Spleen (tissue), 7 donors: ENCODE measurements at regions not wholly inside any gene's neighbourhood (a gene's known extent, or its start where the extent isn't known, plus 50 kb on each side); places are given as distances from the start of the nearest gene placed in this dataset.

Experiments used
- POLR2A ChIP-seq, 3 donors: fragments of 450-650 bp; IDR thresholded peaks; one replicate each; pipeline ENCODE4 v1.5.1; 2017; ENCODE audit warnings: antibody characterized with exemption in 3 of 3, mild to moderate bottlenecking in 1 of 3
- POLR2AphosphoS5 ChIP-seq, 3 donors: sonication (generic); formaldehyde crosslinking; IDR thresholded peaks; one replicate each; pipeline ENCODE4 v1.5.1; 2017; ENCODE audit warnings: antibody characterized with exemption in 3 of 3
- TF ChIP-seq, protein P1 (sequence below), 11 experiments: fragments of 200-600 bp in 7 of 11; fragments of 450-650 bp in 4 of 11; sonication (generic) in 4 of 11; IDR thresholded peaks in 8 of 11; conservative IDR thresholded peaks in 3 of 11; 1 replicate in 7 of 11; 2 replicates in 4 of 11; pipeline versions ENCODE4 v1.4.0 to v1.8.0; 2016 to 2021; ENCODE audit warnings: antibody characterized with exemption in 11 of 11, inconsistent platforms in 4 of 11, mild to moderate bottlenecking in 1 of 11
- donor health status: DM: no; HTN: no; CAD: no; lungs with moderate emphysema.
- donor health status: DM: no; HTN: no; CAD: no.
- donor health status: DM: no; HTN: no; CAD: no.

- TF ChIP-seq POLR2AphosphoS5 (IDR thresholded peaks at IDR 0.05), result no peak
- no peak for TF ChIP-seq POLR2A (IDR thresholded peaks at IDR 0.05)
- TF ChIP-seq, protein P1, sequence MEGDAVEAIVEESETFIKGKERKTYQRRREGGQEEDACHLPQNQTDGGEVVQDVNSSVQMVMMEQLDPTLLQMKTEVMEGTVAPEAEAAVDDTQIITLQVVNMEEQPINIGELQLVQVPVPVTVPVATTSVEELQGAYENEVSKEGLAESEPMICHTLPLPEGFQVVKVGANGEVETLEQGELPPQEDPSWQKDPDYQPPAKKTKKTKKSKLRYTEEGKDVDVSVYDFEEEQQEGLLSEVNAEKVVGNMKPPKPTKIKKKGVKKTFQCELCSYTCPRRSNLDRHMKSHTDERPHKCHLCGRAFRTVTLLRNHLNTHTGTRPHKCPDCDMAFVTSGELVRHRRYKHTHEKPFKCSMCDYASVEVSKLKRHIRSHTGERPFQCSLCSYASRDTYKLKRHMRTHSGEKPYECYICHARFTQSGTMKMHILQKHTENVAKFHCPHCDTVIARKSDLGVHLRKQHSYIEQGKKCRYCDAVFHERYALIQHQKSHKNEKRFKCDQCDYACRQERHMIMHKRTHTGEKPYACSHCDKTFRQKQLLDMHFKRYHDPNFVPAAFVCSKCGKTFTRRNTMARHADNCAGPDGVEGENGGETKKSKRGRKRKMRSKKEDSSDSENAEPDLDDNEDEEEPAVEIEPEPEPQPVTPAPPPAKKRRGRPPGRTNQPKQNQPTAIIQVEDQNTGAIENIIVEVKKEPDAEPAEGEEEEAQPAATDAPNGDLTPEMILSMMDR (IDR thresholded peaks at IDR 0.05 in 8 of 11, conservative IDR thresholded peaks at IDR 0.05 in 3 of 11), result no peak
These were observed 210.7 kb upstream of the MAD2L1 start for GRCh38 chr4:120277391-120277790.
